DMS53 treated with DMSO at 0.1 percent for 48 hours (cell line): ENCODE measurements at regions not wholly inside any gene's neighbourhood (a gene's known extent, or its start where the extent isn't known, plus 50 kb on each side); places are given as distances from the start of the nearest gene placed in this dataset.

Experiments
- DNase-seq: peaks from one replicate; lab custom pipeline; 2025; ENCODE audit not compliant: unreplicated experiment; lab: John Stamatoyannopoulos, UW

DNA sequence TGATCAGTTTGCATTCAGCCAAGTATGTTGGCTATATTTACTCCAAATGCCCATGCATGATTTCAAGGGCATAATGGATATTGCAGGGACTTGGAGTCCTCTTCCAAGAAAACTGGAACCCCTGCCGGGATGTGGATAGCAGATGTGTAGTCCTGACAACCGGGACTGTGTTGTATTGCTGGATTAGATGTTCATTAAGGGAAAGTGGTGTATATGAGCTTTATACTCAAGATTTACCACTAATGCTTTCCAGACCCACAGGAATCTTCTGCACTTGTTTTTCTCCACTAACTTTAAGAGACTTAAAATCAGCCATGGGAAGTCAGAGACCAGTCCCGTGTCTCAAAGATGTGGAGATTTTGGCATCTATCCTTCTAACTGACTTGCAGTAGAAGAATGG, 770.9 kb downstream of the HDGFL1 start:
- DNase-seq = no peak

- no peak for DNase-seq
Measured at GRCh38 chr6:23343610-23344306, 774.4 kb downstream of the HDGFL1 start.

DNA sequence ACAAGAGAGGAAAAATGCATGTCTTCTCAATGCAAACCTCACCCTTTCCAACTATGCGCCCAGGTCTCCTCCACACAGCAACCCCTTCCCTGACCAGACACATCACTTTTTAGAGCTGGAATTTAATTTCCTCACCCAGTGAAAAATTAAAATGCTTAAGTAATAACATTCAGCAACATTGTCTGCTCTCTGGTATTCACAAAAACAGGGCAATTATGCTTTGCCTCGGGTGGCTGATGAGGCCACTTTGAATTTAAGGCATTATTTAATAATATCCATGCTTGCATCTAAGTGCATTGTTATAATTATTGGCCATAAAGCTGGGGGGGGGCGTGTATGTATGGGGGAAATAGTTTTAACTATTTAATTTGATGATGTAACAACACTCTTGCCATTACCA, 777.8 kb upstream of the NRSN1 start:
- DNase-seq = no peak

DNA sequence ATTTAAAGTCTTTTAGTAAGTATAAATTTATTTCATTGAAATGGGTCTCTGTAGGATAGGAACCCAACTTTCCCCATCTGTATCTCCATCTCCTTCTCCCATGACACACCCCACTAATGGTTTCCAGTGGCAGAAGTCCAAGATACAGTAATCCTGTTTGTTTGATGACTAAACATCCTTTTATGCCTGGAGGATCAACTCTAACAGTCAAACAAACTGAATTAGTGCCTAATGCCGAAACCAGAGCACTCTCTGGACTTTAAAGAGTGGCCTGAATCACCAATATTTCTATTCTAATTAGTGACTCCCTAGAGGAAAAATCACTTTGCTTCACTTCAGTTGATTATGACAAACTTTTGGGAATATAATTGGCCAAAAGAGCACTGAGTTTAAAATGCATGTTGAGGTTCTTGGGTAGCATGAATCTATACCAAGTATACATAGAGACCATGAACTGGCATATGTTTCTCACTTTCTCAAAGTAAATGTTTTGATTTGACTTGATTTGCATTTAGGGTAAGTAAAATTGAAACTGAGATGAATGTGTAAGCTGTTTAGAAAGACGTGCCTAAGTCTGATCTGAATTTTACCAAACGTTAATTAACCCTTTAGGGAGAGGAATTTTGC, 776.4 kb upstream of the NRSN1 start:
- DNase-seq = peak; percentile 71

DNA sequence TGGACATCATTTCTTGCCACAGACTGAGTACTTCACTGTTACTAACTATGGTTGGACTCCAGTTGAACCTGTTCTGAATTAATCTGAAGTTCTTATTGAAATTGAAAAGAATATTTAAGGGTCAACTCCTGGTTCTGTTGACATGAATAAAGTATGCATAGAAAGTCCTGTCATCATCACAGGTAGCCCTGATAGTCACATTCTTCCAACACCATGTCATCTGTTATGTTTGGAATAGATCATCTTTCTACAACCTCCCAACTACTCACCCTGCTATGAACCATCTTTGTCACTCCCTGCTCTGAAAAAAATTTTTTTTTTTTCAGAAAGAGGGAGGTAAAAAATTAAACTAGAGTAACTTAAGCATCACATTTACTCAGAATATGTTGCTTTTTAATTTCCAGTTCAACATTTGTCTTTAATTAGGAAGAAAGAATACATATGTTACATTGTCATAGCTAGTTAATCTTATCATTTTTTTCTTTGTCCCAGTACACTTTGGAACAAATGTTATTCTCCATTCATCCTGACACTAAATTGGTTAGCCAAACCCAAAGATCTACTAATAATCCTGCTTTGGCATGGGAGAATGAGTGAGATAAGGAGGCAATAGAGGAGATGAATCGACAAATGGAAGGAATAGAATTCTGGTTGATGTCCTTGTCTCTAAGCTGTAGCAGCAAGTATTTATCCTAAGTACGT, 775.1 kb upstream of the NRSN1 start:
- peak; percentile 26 for DNase-seq

GRCh38 chr6:23354004-23354403, 772.0 kb upstream of the NRSN1 start:
- DNase-seq = no peak

DNA sequence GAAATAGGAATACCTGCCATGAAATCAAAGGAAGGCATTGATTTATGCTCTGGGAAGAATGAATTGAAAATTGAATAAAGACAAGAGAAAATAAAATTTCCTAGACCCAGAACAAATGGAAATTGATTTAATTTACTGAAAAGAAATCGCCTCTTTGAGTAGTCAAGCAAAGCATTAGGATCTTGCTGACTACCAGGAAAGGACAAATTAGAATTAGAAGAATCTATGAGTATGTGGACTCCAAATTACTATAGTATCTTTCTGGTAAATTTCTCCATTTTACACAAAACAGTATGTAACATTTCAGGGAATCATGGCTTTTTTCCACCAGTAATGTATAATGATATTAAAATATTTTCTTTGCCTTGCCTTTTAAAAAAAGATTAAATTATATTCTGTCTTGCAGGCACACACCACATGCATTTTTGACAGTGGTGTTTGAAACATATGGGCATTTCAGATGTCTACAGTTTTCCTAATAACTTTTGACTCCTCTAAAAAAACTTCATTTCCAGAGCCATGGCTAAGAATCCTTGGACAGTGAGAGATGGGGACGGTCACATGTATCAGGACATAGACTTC, 768.7 kb upstream of the NRSN1 start:
- DNase-seq = no peak

DNA sequence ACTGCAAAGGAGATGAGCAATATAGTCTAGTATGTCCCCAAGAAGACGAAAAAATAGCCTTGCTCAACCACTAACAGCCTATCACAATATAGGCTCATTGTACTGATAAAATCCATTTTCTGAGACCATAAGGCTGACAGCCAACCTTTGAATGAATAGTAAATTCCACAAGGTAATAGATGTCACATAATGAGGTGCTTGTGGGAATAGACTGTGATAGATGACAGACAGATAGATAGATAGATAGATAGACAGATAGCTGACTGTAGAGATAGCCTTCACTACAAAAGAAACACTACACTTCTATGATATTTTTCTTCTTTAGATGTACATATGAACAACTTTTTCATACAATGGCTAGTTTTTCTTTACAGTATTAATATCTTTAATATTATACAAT, 760.3 kb upstream of the NRSN1 start:
- no peak for DNase-seq

DNA sequence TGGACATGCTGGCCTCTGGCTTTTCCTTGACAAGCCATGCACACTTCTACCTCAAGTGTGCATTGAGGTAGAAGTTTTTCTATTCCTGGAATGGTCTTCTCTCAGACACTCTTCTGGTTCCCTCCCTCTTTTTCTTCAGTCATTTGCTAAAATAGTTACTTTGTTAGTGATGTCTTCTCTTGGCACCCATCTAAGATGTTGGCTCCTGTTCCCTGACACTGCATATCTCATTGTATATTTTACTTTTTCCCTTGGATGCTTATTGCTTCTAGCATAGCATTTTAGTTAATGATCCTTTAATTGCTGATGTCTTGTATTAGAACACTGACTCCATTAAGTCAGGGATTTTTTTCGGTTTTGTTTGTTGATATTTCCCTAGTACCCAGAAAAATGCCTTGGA, 758.7 kb upstream of the NRSN1 start:
- no peak for DNase-seq

DNA sequence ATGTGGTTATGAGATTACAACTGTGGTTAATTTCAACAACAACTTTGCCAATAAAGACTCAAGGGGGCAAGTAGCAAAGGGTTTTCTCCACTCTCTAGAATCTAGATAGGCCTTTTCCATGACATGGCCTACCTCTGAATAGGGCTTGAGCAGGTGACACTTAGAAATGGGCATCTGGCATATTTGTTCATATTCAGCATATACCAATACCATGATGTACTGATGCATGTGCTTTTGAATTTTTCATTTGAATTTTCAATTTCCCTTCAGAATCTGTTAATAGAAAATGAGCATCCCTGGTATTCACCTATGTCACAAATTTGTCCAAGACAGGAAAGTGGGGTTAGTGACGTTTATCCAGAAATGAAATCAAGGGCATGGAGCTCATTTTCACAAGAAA, 757.5 kb upstream of the NRSN1 start:
- no peak for DNase-seq

DNA sequence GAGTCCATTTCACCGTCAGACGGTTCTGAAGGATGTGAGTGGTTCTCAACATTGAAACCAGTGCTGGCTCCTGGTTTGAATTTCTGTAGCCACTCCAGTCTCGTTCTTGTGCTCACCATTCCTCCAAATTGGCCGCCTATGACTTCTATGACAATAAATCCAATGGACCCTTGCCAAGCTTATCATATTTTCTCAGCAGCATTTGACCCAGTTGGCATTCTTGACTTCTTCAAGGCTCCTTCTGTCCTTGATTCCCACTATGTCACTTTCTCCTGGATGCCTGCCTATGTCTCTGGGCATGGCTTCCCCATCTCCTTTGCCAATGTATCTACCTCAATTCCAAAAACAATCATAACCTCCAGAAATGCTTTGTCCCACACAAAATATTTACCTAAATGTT, 756.0 kb upstream of the NRSN1 start:
- no peak for DNase-seq

- DNase-seq = no peak
Measured at GRCh38 chr6:23371132-23371915, 754.7 kb upstream of the NRSN1 start.

DNA sequence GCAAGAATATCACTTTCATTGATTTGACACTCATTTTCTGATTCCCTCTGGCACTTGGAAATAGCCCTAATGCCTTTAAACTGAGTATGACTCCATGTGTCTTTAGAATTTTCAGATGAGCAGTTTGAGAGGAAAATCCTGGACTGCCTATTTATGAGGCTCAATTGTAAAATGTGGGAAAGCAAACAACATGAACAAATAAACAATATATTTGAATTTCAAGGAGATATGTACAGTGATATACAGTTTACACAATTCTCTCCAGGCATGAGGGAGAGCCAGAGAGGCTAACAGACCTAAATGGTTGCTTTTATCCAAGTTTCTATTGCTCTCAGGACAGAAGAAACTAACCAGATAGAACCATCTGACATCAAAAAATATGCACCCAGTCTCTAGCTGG, 748.2 kb upstream of the NRSN1 start:
- DNase-seq = no peak

- DNase-seq = no peak
Measured at GRCh38 chr6:23380465-23380864, 745.5 kb upstream of the NRSN1 start.

DNA sequence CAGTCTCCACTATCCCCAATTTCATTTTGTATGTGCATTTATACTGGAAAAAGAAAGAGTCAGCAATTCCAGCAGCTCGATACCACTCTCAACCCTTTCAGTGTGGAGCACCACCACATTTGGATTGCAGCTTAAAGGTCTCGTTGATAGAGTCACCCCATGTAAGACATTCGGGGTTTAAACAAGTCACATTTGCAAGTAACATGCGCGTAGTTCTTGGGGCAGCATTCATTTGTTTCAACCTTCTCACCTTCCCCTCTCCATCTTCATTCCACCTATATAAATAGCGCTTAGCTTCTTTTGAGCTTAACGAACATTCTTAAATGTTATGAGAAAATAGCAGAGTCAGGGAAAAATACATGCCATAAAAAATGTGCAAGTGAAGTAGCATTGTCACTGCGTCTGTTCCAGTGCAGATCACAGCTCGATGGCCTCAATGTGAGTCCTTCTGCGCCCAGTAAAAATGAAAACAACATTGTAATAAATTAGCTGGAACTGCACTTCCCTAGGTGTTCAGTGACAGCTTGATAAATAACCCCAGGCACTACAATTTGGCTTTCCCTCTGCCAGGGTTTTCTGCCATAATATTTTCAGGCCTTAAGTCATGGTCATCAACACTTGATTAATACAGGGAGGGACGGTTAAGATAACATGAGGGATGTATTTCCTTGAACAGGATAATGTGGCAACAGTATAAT, 737.8 kb upstream of the NRSN1 start:
- DNase-seq = no peak

GRCh38 chr6:23389386-23389785, 736.6 kb upstream of the NRSN1 start:
- no peak for DNase-seq

- DNase-seq = no peak
Measured at GRCh38 chr6:23390221-23390620, 735.8 kb upstream of the NRSN1 start.

DNA sequence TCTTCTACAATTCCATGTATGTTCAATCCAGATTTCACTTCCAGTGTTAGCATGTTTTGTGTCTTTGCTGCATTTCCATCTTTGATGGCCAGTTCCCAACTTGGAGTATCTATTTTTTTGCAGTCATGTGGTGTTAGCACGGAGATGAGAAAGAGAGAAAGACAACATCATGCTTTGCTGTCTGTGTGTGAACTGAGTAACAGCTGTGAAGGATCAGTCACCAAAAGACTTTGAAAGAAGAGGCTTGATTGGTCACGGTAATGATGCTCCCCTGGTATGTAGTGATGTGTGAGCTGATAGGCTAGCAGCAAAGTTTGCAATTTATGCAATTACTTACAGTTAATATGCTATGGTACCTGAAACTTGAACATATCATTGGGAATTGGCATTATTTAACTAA, 731.3 kb upstream of the NRSN1 start:
- DNase-seq = no peak

DNA sequence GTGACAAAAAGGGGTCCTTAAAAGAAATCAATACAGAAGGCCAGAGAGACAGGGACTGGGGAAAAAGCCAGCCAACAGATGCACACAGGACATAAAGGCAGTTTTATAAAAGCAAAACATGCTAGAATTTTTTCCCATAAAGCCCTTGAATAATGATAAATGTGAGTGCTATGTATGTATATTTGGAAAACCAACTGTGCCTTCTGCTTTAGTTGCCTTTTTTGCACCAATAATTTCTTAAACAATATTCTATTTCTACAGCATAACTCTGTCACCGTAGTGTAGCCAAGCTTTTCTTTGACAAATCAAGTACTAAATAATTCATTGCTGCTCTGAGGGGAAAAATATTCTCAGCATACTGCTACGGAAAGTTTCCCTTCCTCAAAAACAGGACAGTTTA, 730.6 kb upstream of the NRSN1 start:
- no peak for DNase-seq

- DNase-seq = no peak
Measured at GRCh38 chr6:23396949-23397348, 729.1 kb upstream of the NRSN1 start.

- DNase-seq = no peak
Measured at GRCh38 chr6:23403460-23403859, 722.6 kb upstream of the NRSN1 start.
